ENCODE measurements at regions not wholly inside any gene's neighbourhood (a gene's known extent, or its start where the extent isn't known, plus 50 kb on each side); places are given as distances from the start of the nearest gene placed in this dataset.

DNA sequence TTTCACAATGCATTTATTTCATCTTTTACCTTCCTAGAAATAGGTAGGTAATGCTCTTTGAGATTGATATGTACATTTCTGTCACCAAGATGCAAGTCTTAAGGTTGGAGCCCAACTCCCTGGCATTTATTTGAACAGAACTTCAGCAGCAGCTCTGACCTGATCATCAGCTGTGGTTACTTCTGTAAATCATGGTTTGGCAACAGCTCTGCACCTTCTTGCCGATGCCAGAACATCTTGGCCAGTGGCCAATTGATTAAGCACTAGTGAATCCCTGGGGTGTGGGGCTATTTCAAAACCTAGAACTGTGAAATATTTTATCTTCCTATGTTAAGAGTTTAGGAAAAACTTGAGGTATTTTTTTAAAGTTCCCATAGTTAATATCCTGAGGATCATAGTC, 124.8 kb upstream of the NYAP2 start:
- no peak for TF ChIP-seq REST (IDR thresholded peaks at IDR 0.05)
- TF ChIP-seq, protein P1, sequence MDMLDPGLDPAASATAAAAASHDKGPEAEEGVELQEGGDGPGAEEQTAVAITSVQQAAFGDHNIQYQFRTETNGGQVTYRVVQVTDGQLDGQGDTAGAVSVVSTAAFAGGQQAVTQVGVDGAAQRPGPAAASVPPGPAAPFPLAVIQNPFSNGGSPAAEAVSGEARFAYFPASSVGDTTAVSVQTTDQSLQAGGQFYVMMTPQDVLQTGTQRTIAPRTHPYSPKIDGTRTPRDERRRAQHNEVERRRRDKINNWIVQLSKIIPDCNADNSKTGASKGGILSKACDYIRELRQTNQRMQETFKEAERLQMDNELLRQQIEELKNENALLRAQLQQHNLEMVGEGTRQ (IDR thresholded peaks at IDR 0.05) = no peak
- TF ChIP-seq BHLHE40 (IDR thresholded peaks at IDR 0.05; ENCODE audit: low read depth, low read length) = no peak
- TF ChIP-seq SMC3 (IDR thresholded peaks at IDR 0.05) = no peak
- no peak for TF ChIP-seq PBX3 (IDR thresholded peaks at IDR 0.05)
- TF ChIP-seq CTCF (IDR thresholded peaks at IDR 0.05) = no peak
- no peak for TF ChIP-seq POLR2A (IDR thresholded peaks at IDR 0.05; ENCODE audit: low read length)
- TF ChIP-seq RCOR1 (IDR thresholded peaks at IDR 0.05; ENCODE audit: low read depth, low read length) = no peak
- no peak for TF ChIP-seq ESRRA (IDR thresholded peaks at IDR 0.05; ENCODE audit: borderline replicate concordance, low read length)
- TF ChIP-seq HOXA7 (CRISPR knock-in tag; IDR thresholded peaks at IDR 0.05) = no peak
